Liver (tissue), 8 donors: ENCODE measurements at regions not wholly inside any gene's neighbourhood (a gene's known extent, or its start where the extent isn't known, plus 50 kb on each side); places are given as distances from the start of the nearest gene placed in this dataset.

Source experiments
- DNase-seq: peaks from one replicate; pipeline ENCODE4 v3.0.0-alpha.2; 2017; ENCODE audit warnings: low spot score
- H3K27ac ChIP-seq, 2 donors: one replicate each; pipeline ENCODE4 v1.7.0; 2013; ENCODE audit warnings: inconsistent platforms in 2 of 2, low read length in 2 of 2, control low read depth in 1 of 2, low read depth in 1 of 2, mild to moderate bottlenecking in 1 of 2
- H3K27me3 ChIP-seq, 4 donors: one replicate each; pipeline versions ENCODE4 v1.6.1 to v1.7.0; 2013; ENCODE audit warnings: low read length in 3 of 4, inconsistent platforms in 1 of 4, mild to moderate bottlenecking in 1 of 4, moderate library complexity in 1 of 4; ENCODE audit not compliant: control insufficient read depth in 4 of 4, insufficient read depth in 4 of 4
- H3K36me3 ChIP-seq, 4 donors: one replicate each; pipeline versions ENCODE4 v1.6.1 to v1.7.0; 2013; ENCODE audit warnings: low read length in 3 of 4, mild to moderate bottlenecking in 3 of 4, low read depth in 1 of 4, moderate library complexity in 1 of 4; ENCODE audit not compliant: control insufficient read depth in 4 of 4, insufficient read depth in 3 of 4
- H3K4me1 ChIP-seq, 4 donors: one replicate each; pipeline versions ENCODE4 v1.6.1 to v1.7.0; 2013; ENCODE audit warnings: low read length in 3 of 4, mild to moderate bottlenecking in 3 of 4, moderate library complexity in 1 of 4; ENCODE audit not compliant: control insufficient read depth in 4 of 4, insufficient read depth in 4 of 4
- H3K4me3 ChIP-seq, 3 donors: one replicate each; pipeline versions ENCODE4 v1.6.1 to v1.7.0; 2013; ENCODE audit warnings: low read length in 3 of 3, control low read depth in 1 of 3, low read depth in 1 of 3, mild to moderate bottlenecking in 1 of 3
- H3K9ac ChIP-seq, 2 donors: one replicate each; pipeline ENCODE4 v1.7.0; 2013; ENCODE audit warnings: low read length in 2 of 2, mild to moderate bottlenecking in 2 of 2, moderate library complexity in 2 of 2, control low read depth in 1 of 2, low read depth in 1 of 2
- H3K9me3 ChIP-seq, 4 donors: one replicate each; pipeline versions ENCODE4 v1.6.1 to v1.7.0; 2013; ENCODE audit warnings: low read length in 3 of 4; ENCODE audit not compliant: control insufficient read depth in 4 of 4
- ATF3 ChIP-seq: IDR thresholded peaks from 2 replicates; pipeline ENCODE4 v1.6.1; 2016; ENCODE audit warnings: antibody characterized with exemption
- FOXA1 ChIP-seq: IDR thresholded peaks from 2 replicates; pipeline ENCODE4 v1.6.1; 2016; ENCODE audit warnings: antibody characterized with exemption
- FOXA2 ChIP-seq: IDR thresholded peaks from 2 replicates; pipeline ENCODE4 v1.6.1; 2016; ENCODE audit warnings: antibody characterized with exemption
- HNF4G ChIP-seq: IDR thresholded peaks from 2 replicates; pipeline ENCODE4 v1.6.1; 2016; ENCODE audit warnings: antibody characterized with exemption
- JUND ChIP-seq, 2 donors: IDR thresholded peaks; 2 replicates each; pipeline ENCODE4 v1.6.1; 2016; ENCODE audit warnings: antibody characterized with exemption in 2 of 2
- MAX ChIP-seq: IDR thresholded peaks from 2 replicates; pipeline ENCODE4 v1.6.1; 2016; ENCODE audit warnings: antibody characterized with exemption
- RAD21 ChIP-seq, 2 donors: IDR thresholded peaks; 2 replicates each; pipeline ENCODE4 v1.6.1; 2016; ENCODE audit warnings: antibody characterized with exemption in 2 of 2, mild to moderate bottlenecking in 2 of 2
- REST ChIP-seq: IDR thresholded peaks from 2 replicates; pipeline ENCODE4 v1.6.1; 2016; ENCODE audit warnings: antibody characterized with exemption, mild to moderate bottlenecking
- RXRA ChIP-seq, 2 donors: IDR thresholded peaks; 2 replicates each; pipeline ENCODE4 v1.6.1; 2017 to 2018; ENCODE audit warnings: antibody characterized with exemption in 2 of 2, mild to moderate bottlenecking in 1 of 2
- ZBTB33 ChIP-seq: IDR thresholded peaks from 2 replicates; pipeline ENCODE4 v1.6.1; 2016; ENCODE audit warnings: antibody characterized with exemption
- WGBS: extraction: QIAGEN DNeasy Blood & Tissue Kit; methylation state at CpG from one replicate; pipeline ENCODE4 v1.1.7; 2013; 5-methylcytosine and 5-hydroxymethylcytosine counted together
- TF ChIP-seq, protein P1 (sequence below): fragments of 150-350 bp; IDR thresholded peaks from 2 replicates; pipeline ENCODE4 v1.5.1; 2017; ENCODE audit warnings: improper control_type of control experiment, low read depth, low read length; ENCODE audit not compliant: missing input control
- donor health status: healthy.
- donor health status: healthy.
- donor health status: healthy.
- donor health status: healthy.
- donor health status: healthy.

- H3K36me3 ChIP-seq, result no peaks in the 10 kb centered on the region
- H3K27me3 ChIP-seq, result no peaks in the 10 kb centered on the region
- no peak overlapping the region for H3K9ac ChIP-seq
- H3K4me1 ChIP-seq, result peaks cover 0 to 6% (median 0%) of the 10 kb centered on the region in 4 donors
- 87% methylated on average over 2 of the region's 2 CpGs for WGBS
- DNase-seq, result no peak
- H3K9me3 ChIP-seq, result no peaks in the 10 kb centered on the region
- H3K27ac ChIP-seq, result no peak overlapping the region
- no peak for TF ChIP-seq JUND (IDR thresholded peaks at IDR 0.05)
- no peak for TF ChIP-seq ATF3
- TF ChIP-seq, protein P1, sequence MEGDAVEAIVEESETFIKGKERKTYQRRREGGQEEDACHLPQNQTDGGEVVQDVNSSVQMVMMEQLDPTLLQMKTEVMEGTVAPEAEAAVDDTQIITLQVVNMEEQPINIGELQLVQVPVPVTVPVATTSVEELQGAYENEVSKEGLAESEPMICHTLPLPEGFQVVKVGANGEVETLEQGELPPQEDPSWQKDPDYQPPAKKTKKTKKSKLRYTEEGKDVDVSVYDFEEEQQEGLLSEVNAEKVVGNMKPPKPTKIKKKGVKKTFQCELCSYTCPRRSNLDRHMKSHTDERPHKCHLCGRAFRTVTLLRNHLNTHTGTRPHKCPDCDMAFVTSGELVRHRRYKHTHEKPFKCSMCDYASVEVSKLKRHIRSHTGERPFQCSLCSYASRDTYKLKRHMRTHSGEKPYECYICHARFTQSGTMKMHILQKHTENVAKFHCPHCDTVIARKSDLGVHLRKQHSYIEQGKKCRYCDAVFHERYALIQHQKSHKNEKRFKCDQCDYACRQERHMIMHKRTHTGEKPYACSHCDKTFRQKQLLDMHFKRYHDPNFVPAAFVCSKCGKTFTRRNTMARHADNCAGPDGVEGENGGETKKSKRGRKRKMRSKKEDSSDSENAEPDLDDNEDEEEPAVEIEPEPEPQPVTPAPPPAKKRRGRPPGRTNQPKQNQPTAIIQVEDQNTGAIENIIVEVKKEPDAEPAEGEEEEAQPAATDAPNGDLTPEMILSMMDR, result no peak
- TF ChIP-seq FOXA1, result no peak
- TF ChIP-seq ZBTB33, result no peak
- TF ChIP-seq MAX, result no peak
- no peak for TF ChIP-seq RXRA (IDR thresholded peaks at IDR 0.05)
- H3K4me3 ChIP-seq, result no peak overlapping the region
Measured at GRCh38 chr12:98074286-98074685, 441.1 kb upstream of the TMPO start.

- TF ChIP-seq REST (no peak), HNF4G (no peak), RXRA (IDR thresholded peaks at IDR 0.05) (no peak), FOXA2 (no peak), RAD21 (IDR thresholded peaks at IDR 0.05) (no peak), ZBTB33 (no peak)
- no peaks in the 10 kb centered on the region for H3K27me3 ChIP-seq
- no peaks in the 10 kb centered on the region for H3K9me3 ChIP-seq
- no peaks in the 10 kb centered on the region for H3K4me1 ChIP-seq
- no peak overlapping the region for H3K4me3 ChIP-seq
- WGBS, result 72% methylated on average over 5 of the region's 5 CpGs
- no peak for DNase-seq
- no peaks in the 10 kb centered on the region for H3K36me3 ChIP-seq
- no peak overlapping the region for H3K9ac ChIP-seq
- no peak overlapping the region for H3K27ac ChIP-seq
Measured at GRCh38 chr12:98084391-98084790, 431.0 kb upstream of the TMPO start.
